Calu3 (cell line): ENCODE measurements at regions not wholly inside any gene's neighbourhood (a gene's known extent, or its start where the extent isn't known, plus 50 kb on each side); places are given as distances from the start of the nearest gene placed in this dataset.

Experiments
- BruUV-seq: library from RNA; stranded (reverse); fragments of 400-500 nt; replicated peaks from 2 replicates; lab custom pipeline; 2021; lab: Mats Ljungman, UMichigan
- CTCF ChIA-PET: fragments of 300-600 bp; sonication (Branson Sonifier 250); formaldehyde crosslinking; loops from one replicate; lab custom pipeline; 2022; ENCODE audit warnings: antibody characterized with exemption; lab: Charles Lee
- DNase-seq: peaks from one replicate; pipeline ENCODE4 v3.0.0; 2022
- H3K27ac Mint-ChIP-seq: one replicate; pipeline ENCODE4 v1.8.0; 2022; ENCODE audit warnings: mixed read lengths; ENCODE audit not compliant: unreplicated experiment
- H3K27me3 Mint-ChIP-seq: one replicate; pipeline ENCODE4 v1.8.0; 2022; ENCODE audit warnings: mixed read lengths; ENCODE audit not compliant: unreplicated experiment
- H3K36me3 Mint-ChIP-seq: one replicate; pipeline ENCODE4 v1.8.0; 2022; ENCODE audit warnings: mild to moderate bottlenecking, moderate library complexity, mixed read lengths; ENCODE audit not compliant: insufficient read depth, unreplicated experiment
- H3K4me1 Mint-ChIP-seq: one replicate; pipeline ENCODE4 v1.8.0; 2022; ENCODE audit warnings: mild to moderate bottlenecking, low read depth, mixed read lengths; ENCODE audit not compliant: unreplicated experiment
- H3K4me3 Mint-ChIP-seq: one replicate; pipeline ENCODE4 v1.8.0; 2022; ENCODE audit warnings: mild to moderate bottlenecking, low read depth, moderate library complexity, mixed read lengths; ENCODE audit not compliant: unreplicated experiment
- H3K9me3 Mint-ChIP-seq: one replicate; pipeline ENCODE4 v1.8.0; 2022; ENCODE audit warnings: low read depth, mixed read lengths; ENCODE audit not compliant: unreplicated experiment
- CTCF ChIP-seq: fragments of 200-600 bp; IDR thresholded peaks from one replicate; pipeline ENCODE4 v1.8.0; 2022; ENCODE audit warnings: antibody characterized with exemption; ENCODE audit not compliant: unreplicated experiment
- intact Hi-C: fragments of 100-400 bp; cut with micrococcal nuclease; formaldehyde crosslinking; loops from one replicate; pipeline ENCODE4 v1.10.0; 2022; ENCODE audit not compliant: unreplicated experiment

- no peak for TF ChIP-seq CTCF
- Mint-ChIP-seq H3K4me3 (no peak overlapping the region), H3K4me1 (peaks cover 9% of the 10 kb centered on the region), H3K36me3 (no peaks in the 10 kb centered on the region), H3K27ac (no peak overlapping the region), H3K9me3 (no peaks in the 10 kb centered on the region), H3K27me3 (no peaks in the 10 kb centered on the region)
- CTCF ChIA-PET = no interaction called here
- no peak for DNase-seq
- BruUV-seq = no TSS peak
- intact Hi-C loops = no loop called here
Measured at GRCh38 chr6:122078481-122078880, 321.0 kb upstream of the HSF2 start.

GRCh38 chr6:122079916-122080315, 319.5 kb upstream of the HSF2 start:
- no TSS peak for BruUV-seq
- CTCF ChIA-PET = interaction anchor here (0.6 kb wide), 1 partner anchor 86 kb away, joined by 3 read pairs; no protein-coding TSS in a partner anchor

GRCh38 chr6:122081921-122082320, 317.5 kb upstream of the HSF2 start:
- no peaks in the 10 kb centered on the region for H3K36me3 Mint-ChIP-seq
- intact Hi-C loops = no loop called here
- H3K4me3 Mint-ChIP-seq = peak overlapping the region; percentile 5
- BruUV-seq = no TSS peak
- DNase-seq = peak; percentile 20
- no peaks in the 10 kb centered on the region for H3K27me3 Mint-ChIP-seq
- CTCF ChIA-PET = interaction anchor here (0.5 kb wide), 1 partner anchor 35 kb away, joined by 3 read pairs; no protein-coding TSS in a partner anchor
- H3K9me3 Mint-ChIP-seq = no peaks in the 10 kb centered on the region
- TF ChIP-seq CTCF = no peak
- no peak overlapping the region for H3K27ac Mint-ChIP-seq
- peaks cover 9% of the 10 kb centered on the region for H3K4me1 Mint-ChIP-seq

More at GRCh38 chr6:122079916-122080315, 319.5 kb upstream of the HSF2 start:
- no peaks in the 10 kb centered on the region for H3K9me3 Mint-ChIP-seq
- no peak for TF ChIP-seq CTCF
- DNase-seq = no peak
- intact Hi-C loops = no loop called here
- no peaks in the 10 kb centered on the region for H3K36me3 Mint-ChIP-seq
- no peak overlapping the region for H3K27ac Mint-ChIP-seq
- H3K4me3 Mint-ChIP-seq = no peak overlapping the region
- H3K4me1 Mint-ChIP-seq = peaks cover 9% of the 10 kb centered on the region
- H3K27me3 Mint-ChIP-seq = no peaks in the 10 kb centered on the region

GRCh38 chr6:122082370-122082769, 317.1 kb upstream of the HSF2 start:
- H3K27ac Mint-ChIP-seq = no peak overlapping the region
- no peak for TF ChIP-seq CTCF
- CTCF ChIA-PET = no interaction called here
- no peak for DNase-seq
- H3K4me1 Mint-ChIP-seq = peaks cover 9% of the 10 kb centered on the region
- H3K9me3 Mint-ChIP-seq = no peaks in the 10 kb centered on the region
- intact Hi-C loops = no loop called here
- no peaks in the 10 kb centered on the region for H3K27me3 Mint-ChIP-seq
- peak overlapping the region; percentile 5 for H3K4me3 Mint-ChIP-seq
- no TSS peak for BruUV-seq
- no peaks in the 10 kb centered on the region for H3K36me3 Mint-ChIP-seq
